ENCODE measurements at regions not wholly inside any gene's neighbourhood (a gene's known extent, or its start where the extent isn't known, plus 50 kb on each side); places are given as distances from the start of the nearest gene placed in this dataset.
"Not testable (repeated sequence)": the region's sequence is repeated elsewhere in the genome, so short reads cannot be mapped to it uniquely, and the experiment has no call there.

- no peak overlapping the region for H3K27ac ChIP-seq (ENCODE audit: low read depth, low read length)
- WGBS (ENCODE audit: insufficient coverage), result 77% methylated on average over 4 of the region's 4 CpGs
- DNase-seq (ENCODE audit: low read depth in 4 of 6, low spot score in 6 of 6), result no peak
- no peaks in the 10 kb centered on the region for H3K4me1 ChIP-seq (ENCODE audit: control insufficient read depth, insufficient read depth, low read length)
- H3K4me3 ChIP-seq (ENCODE audit: low read depth, low read length), result no peak overlapping the region
- no peaks in the 10 kb centered on the region for H3K9me3 ChIP-seq (ENCODE audit: control insufficient read depth, insufficient read depth, low read length)
- H3K27me3 ChIP-seq (ENCODE audit: control insufficient read depth, insufficient read depth, low read length), result no peaks in the 10 kb centered on the region
- H3K36me3 ChIP-seq (ENCODE audit: control insufficient read depth, insufficient read depth, low read length), result no peaks in the 10 kb centered on the region
Measured at GRCh38 chr7:123329988-123330643, 130.3 kb upstream of the SLC13A1 start.

- H3K27ac ChIP-seq (ENCODE audit: low read depth, low read length), result no peak overlapping the region
- no CpG with 5 or more reads among the region's 1 CpG for WGBS (ENCODE audit: insufficient coverage)
- no peak for DNase-seq (ENCODE audit: low read depth in 4 of 6, low spot score in 6 of 6)
- no peaks in the 10 kb centered on the region for H3K9me3 ChIP-seq (ENCODE audit: control insufficient read depth, insufficient read depth, low read length)
- H3K36me3 ChIP-seq (ENCODE audit: control insufficient read depth, insufficient read depth, low read length), result no peaks in the 10 kb centered on the region
- no peak overlapping the region for H3K4me3 ChIP-seq (ENCODE audit: low read depth, low read length)
- no peaks in the 10 kb centered on the region for H3K27me3 ChIP-seq (ENCODE audit: control insufficient read depth, insufficient read depth, low read length)
- no peaks in the 10 kb centered on the region for H3K4me1 ChIP-seq (ENCODE audit: control insufficient read depth, insufficient read depth, low read length)
Measured at GRCh38 chr7:123327661-123328060, 127.9 kb upstream of the SLC13A1 start.

GRCh38 chr7:123324283-123324682 lies 124.5 kb upstream of the SLC13A1 start:
- WGBS (ENCODE audit: insufficient coverage), result 87% methylated on average over 2 of the region's 2 CpGs
- DNase-seq (ENCODE audit: low read depth in 4 of 6, low spot score in 6 of 6), result no peak
- H3K4me1 ChIP-seq (ENCODE audit: control insufficient read depth, insufficient read depth, low read length), result no peaks in the 10 kb centered on the region
- H3K4me3 ChIP-seq (ENCODE audit: low read depth, low read length), result no peak overlapping the region
- H3K9me3 ChIP-seq (ENCODE audit: control insufficient read depth, insufficient read depth, low read length), result no peaks in the 10 kb centered on the region
- no peaks in the 10 kb centered on the region for H3K27me3 ChIP-seq (ENCODE audit: control insufficient read depth, insufficient read depth, low read length)
- no peaks in the 10 kb centered on the region for H3K36me3 ChIP-seq (ENCODE audit: control insufficient read depth, insufficient read depth, low read length)
- no peak overlapping the region for H3K27ac ChIP-seq (ENCODE audit: low read depth, low read length)

GRCh38 chr7:123323689-123324088 lies 123.9 kb upstream of the SLC13A1 start:
- H3K4me3 ChIP-seq (ENCODE audit: low read depth, low read length), result no peak overlapping the region
- no peaks in the 10 kb centered on the region for H3K9me3 ChIP-seq (ENCODE audit: control insufficient read depth, insufficient read depth, low read length)
- H3K4me1 ChIP-seq (ENCODE audit: control insufficient read depth, insufficient read depth, low read length), result no peaks in the 10 kb centered on the region
- H3K36me3 ChIP-seq (ENCODE audit: control insufficient read depth, insufficient read depth, low read length), result no peaks in the 10 kb centered on the region
- no peak overlapping the region for H3K27ac ChIP-seq (ENCODE audit: low read depth, low read length)
- DNase-seq (ENCODE audit: low read depth in 4 of 6, low spot score in 6 of 6), result no peak
- no peaks in the 10 kb centered on the region for H3K27me3 ChIP-seq (ENCODE audit: control insufficient read depth, insufficient read depth, low read length)

- H3K27me3 ChIP-seq (ENCODE audit: control insufficient read depth, insufficient read depth, low read length); DNase-seq (ENCODE audit: low read depth in 4 of 6, low spot score in 6 of 6): not testable (repeated sequence)
Measured at GRCh38 chr7:123321578-123321977, 121.8 kb upstream of the SLC13A1 start.

GRCh38 chr7:123319911-123320310 lies 120.1 kb upstream of the SLC13A1 start:
- Histone ChIP-seq H3K4me3 (ENCODE audit: low read depth, low read length) (no peak overlapping the region), H3K4me1 (ENCODE audit: control insufficient read depth, insufficient read depth, low read length) (no peaks in the 10 kb centered on the region), H3K9me3 (ENCODE audit: control insufficient read depth, insufficient read depth, low read length) (no peaks in the 10 kb centered on the region), H3K27me3 (ENCODE audit: control insufficient read depth, insufficient read depth, low read length) (no peaks in the 10 kb centered on the region), H3K27ac (ENCODE audit: low read depth, low read length) (no peak overlapping the region), H3K36me3 (ENCODE audit: control insufficient read depth, insufficient read depth, low read length) (no peaks in the 10 kb centered on the region)
- 88% methylated on average over 3 of the region's 3 CpGs for WGBS (ENCODE audit: insufficient coverage)
- no peak for DNase-seq (ENCODE audit: low read depth in 4 of 6, low spot score in 6 of 6)

More at GRCh38 chr7:123321578-123321977, 121.8 kb upstream of the SLC13A1 start:
- not testable (repeated sequence) for H3K27ac ChIP-seq (ENCODE audit: low read depth, low read length); H3K4me3 ChIP-seq (ENCODE audit: low read depth, low read length); H3K36me3 ChIP-seq (ENCODE audit: control insufficient read depth, insufficient read depth, low read length); H3K4me1 ChIP-seq (ENCODE audit: control insufficient read depth, insufficient read depth, low read length); H3K9me3 ChIP-seq (ENCODE audit: control insufficient read depth, insufficient read depth, low read length)
- WGBS (ENCODE audit: insufficient coverage), result 86% methylated on average over 1 of the region's 5 CpGs

- Histone ChIP-seq H3K36me3 (ENCODE audit: control insufficient read depth, insufficient read depth, low read length) (no peaks in the 10 kb centered on the region), H3K27me3 (ENCODE audit: control insufficient read depth, insufficient read depth, low read length) (no peaks in the 10 kb centered on the region), H3K4me1 (ENCODE audit: control insufficient read depth, insufficient read depth, low read length) (no peaks in the 10 kb centered on the region), H3K27ac (ENCODE audit: low read depth, low read length) (no peak overlapping the region), H3K4me3 (ENCODE audit: low read depth, low read length) (no peak overlapping the region), H3K9me3 (ENCODE audit: control insufficient read depth, insufficient read depth, low read length) (no peaks in the 10 kb centered on the region)
- DNase-seq (ENCODE audit: low read depth in 4 of 6, low spot score in 6 of 6), result no peak
- 70% methylated on average over 1 of the region's 1 CpG for WGBS (ENCODE audit: insufficient coverage)
Measured at GRCh38 chr7:123314886-123315285, 115.1 kb upstream of the SLC13A1 start.

- Histone ChIP-seq H3K9me3 (ENCODE audit: control insufficient read depth, insufficient read depth, low read length) (no peaks in the 10 kb centered on the region), H3K27ac (ENCODE audit: low read depth, low read length) (no peak overlapping the region), H3K4me3 (ENCODE audit: low read depth, low read length) (no peak overlapping the region), H3K36me3 (ENCODE audit: control insufficient read depth, insufficient read depth, low read length) (no peaks in the 10 kb centered on the region), H3K4me1 (ENCODE audit: control insufficient read depth, insufficient read depth, low read length) (no peaks in the 10 kb centered on the region), H3K27me3 (ENCODE audit: control insufficient read depth, insufficient read depth, low read length) (no peaks in the 10 kb centered on the region)
- no CpG with 5 or more reads among the region's 2 CpGs for WGBS (ENCODE audit: insufficient coverage)
- DNase-seq (ENCODE audit: low read depth in 4 of 6, low spot score in 6 of 6), result peak in 4 of 6 donors; percentile 5 to 90 (median 10)
Measured at GRCh38 chr7:123308254-123308951, 108.6 kb upstream of the SLC13A1 start.

- Histone ChIP-seq H3K27me3 (ENCODE audit: control insufficient read depth, insufficient read depth, low read length) (no peaks in the 10 kb centered on the region), H3K4me3 (ENCODE audit: low read depth, low read length) (no peak overlapping the region), H3K36me3 (ENCODE audit: control insufficient read depth, insufficient read depth, low read length) (no peaks in the 10 kb centered on the region), H3K9me3 (ENCODE audit: control insufficient read depth, insufficient read depth, low read length) (peaks cover 4% of the 10 kb centered on the region), H3K27ac (ENCODE audit: low read depth, low read length) (no peak overlapping the region), H3K4me1 (ENCODE audit: control insufficient read depth, insufficient read depth, low read length) (no peaks in the 10 kb centered on the region)
- WGBS (ENCODE audit: insufficient coverage), result 95% methylated on average over 2 of the region's 2 CpGs
- DNase-seq (ENCODE audit: low read depth in 4 of 6, low spot score in 6 of 6), result no peak
Measured at GRCh38 chr7:123305840-123306375, 106.1 kb upstream of the SLC13A1 start.

- no CpG with 5 or more reads among the region's 1 CpG for WGBS (ENCODE audit: insufficient coverage)
- Histone ChIP-seq H3K9me3 (ENCODE audit: control insufficient read depth, insufficient read depth, low read length) (peaks cover 4% of the 10 kb centered on the region), H3K4me3 (ENCODE audit: low read depth, low read length) (no peak overlapping the region), H3K36me3 (ENCODE audit: control insufficient read depth, insufficient read depth, low read length) (no peaks in the 10 kb centered on the region), H3K4me1 (ENCODE audit: control insufficient read depth, insufficient read depth, low read length) (no peaks in the 10 kb centered on the region), H3K27ac (ENCODE audit: low read depth, low read length) (no peak overlapping the region), H3K27me3 (ENCODE audit: control insufficient read depth, insufficient read depth, low read length) (no peaks in the 10 kb centered on the region)
- no peak for DNase-seq (ENCODE audit: low read depth in 4 of 6, low spot score in 6 of 6)
Measured at GRCh38 chr7:123303926-123304325, 104.2 kb upstream of the SLC13A1 start.
